SK-N-SH treated with all-trans-retinoic acid at 6 μM for 48 hours (cell line): ENCODE measurements at regions not wholly inside any gene's neighbourhood (a gene's known extent, or its start where the extent isn't known, plus 50 kb on each side); places are given as distances from the start of the nearest gene placed in this dataset.

Experiments used
- ATAC-seq: fragments of 200-7000 bp; cut with Tn5 transposase; 3 replicates; pipeline ENCODE4 v1.9.1; 2020; ENCODE audit warnings: mild to moderate bottlenecking, moderate library complexity
- ARNTL ChIP-seq: fragments of 450-650 bp; formaldehyde crosslinking; IDR thresholded peaks from 2 replicates; pipeline ENCODE4 v1.5.0; 2020; ENCODE audit warnings: low read depth, mild to moderate bottlenecking, moderate library complexity, borderline replicate concordance
- BACH2 ChIP-seq: fragments of 250-450 bp; sonication (Bioruptor Pico); IDR thresholded peaks from 2 replicates; pipeline ENCODE4 v1.9.0; 2021; ENCODE audit warnings: mild to moderate bottlenecking, borderline replicate concordance
- CSDC2 ChIP-seq: fragments of 250-450 bp; sonication (Bioruptor Pico); IDR thresholded peaks from 2 replicates; pipeline ENCODE4 v1.5.0; 2020; ENCODE audit warnings: mild to moderate bottlenecking, moderate library complexity
- CSRNP3 ChIP-seq: fragments of 250-450 bp; sonication (Bioruptor Pico); IDR thresholded peaks from 2 replicates; pipeline ENCODE4 v1.5.1; 2021; ENCODE audit warnings: mild to moderate bottlenecking, moderate library complexity
- ESRRG ChIP-seq: fragments of 250-450 bp; sonication (Bioruptor Pico); IDR thresholded peaks from 2 replicates; pipeline ENCODE4 v1.6.1; 2021; ENCODE audit warnings: mild to moderate bottlenecking
- GLIS3 ChIP-seq: fragments of 250-450 bp; sonication (Bioruptor Pico); IDR thresholded peaks from 2 replicates; pipeline ENCODE4 v1.5.0; 2020; ENCODE audit warnings: mild to moderate bottlenecking, moderate library complexity
- ISL1 ChIP-seq: fragments of 250-450 bp; sonication (Bioruptor Pico); IDR thresholded peaks from 2 replicates; pipeline ENCODE4 v2.1.2; 2022; ENCODE audit warnings: mild to moderate bottlenecking, moderate library complexity
- OSR1 ChIP-seq: fragments of 250-450 bp; sonication (Bioruptor Pico); IDR thresholded peaks from 2 replicates; pipeline ENCODE4 v1.8.0; 2022; ENCODE audit warnings: moderate library complexity, mild to moderate bottlenecking, inconsistent platforms
- PATZ1 ChIP-seq: fragments of 250-450 bp; sonication (Bioruptor Pico); IDR thresholded peaks from 2 replicates; pipeline ENCODE4 v1.8.0; 2020; ENCODE audit warnings: mild to moderate bottlenecking, moderate library complexity, borderline replicate concordance
- POU6F1 ChIP-seq: fragments of 250-450 bp; sonication (Bioruptor Pico); IDR thresholded peaks from 2 replicates; pipeline ENCODE4 v1.8.0; 2021; ENCODE audit warnings: low read depth, mild to moderate bottlenecking, moderate library complexity, borderline replicate concordance
- SNAI2 ChIP-seq: fragments of 250-450 bp; sonication (Bioruptor Pico); IDR thresholded peaks from 2 replicates; pipeline ENCODE4 v1.5.0; 2020; ENCODE audit warnings: mild to moderate bottlenecking, moderate library complexity
- TCF4 ChIP-seq: fragments of 250-450 bp; sonication (Bioruptor Pico); IDR thresholded peaks from 2 replicates; pipeline ENCODE4 v1.8.0; 2021; ENCODE audit warnings: mild to moderate bottlenecking, moderate library complexity, borderline replicate concordance
- TOX ChIP-seq: fragments of 250-450 bp; sonication (Bioruptor Pico); IDR thresholded peaks from 2 replicates; pipeline ENCODE4 v1.8.0; 2021; ENCODE audit warnings: mild to moderate bottlenecking, moderate library complexity, borderline replicate concordance
- TSHZ2 ChIP-seq: fragments of 250-450 bp; sonication (Bioruptor Pico); IDR thresholded peaks from 2 replicates; pipeline ENCODE4 v1.5.0; 2020; ENCODE audit warnings: mild to moderate bottlenecking, moderate library complexity
- ZC3H10 ChIP-seq: fragments of 250-450 bp; sonication (Bioruptor Pico); IDR thresholded peaks from 2 replicates; pipeline ENCODE4 v1.5.1; 2021; ENCODE audit warnings: mild to moderate bottlenecking, moderate library complexity
- ZFP3 ChIP-seq: fragments of 250-450 bp; sonication (Bioruptor Pico); IDR thresholded peaks from 2 replicates; pipeline ENCODE4 v1.5.0; 2020; ENCODE audit warnings: mild to moderate bottlenecking, moderate library complexity
- ZFP30 ChIP-seq: fragments of 450-650 bp; formaldehyde crosslinking; IDR thresholded peaks from 2 replicates; pipeline ENCODE4 v1.5.0; 2022; ENCODE audit warnings: mild to moderate bottlenecking, moderate library complexity
- ZNF565 ChIP-seq: fragments of 450-650 bp; formaldehyde crosslinking; conservative IDR thresholded peaks from 2 replicates; pipeline ENCODE4 v1.5.0; 2020; ENCODE audit warnings: low read depth, mild to moderate bottlenecking, moderate library complexity
- ZNF70 ChIP-seq: fragments of 450-650 bp; formaldehyde crosslinking; IDR thresholded peaks from 2 replicates; pipeline ENCODE4 v1.5.0; 2020; ENCODE audit warnings: mild to moderate bottlenecking, moderate library complexity
- ZNF8 ChIP-seq: fragments of 450-650 bp; formaldehyde crosslinking; IDR thresholded peaks from 2 replicates; pipeline ENCODE4 v1.5.0; 2020; ENCODE audit warnings: mild to moderate bottlenecking, moderate library complexity
- TF ChIP-seq, protein P1 (sequence below): fragments of 250-450 bp; sonication (Bioruptor Pico); IDR thresholded peaks from 2 replicates; pipeline ENCODE4 v1.5.1; 2020; ENCODE audit warnings: low read depth, mild to moderate bottlenecking, moderate library complexity

DNA sequence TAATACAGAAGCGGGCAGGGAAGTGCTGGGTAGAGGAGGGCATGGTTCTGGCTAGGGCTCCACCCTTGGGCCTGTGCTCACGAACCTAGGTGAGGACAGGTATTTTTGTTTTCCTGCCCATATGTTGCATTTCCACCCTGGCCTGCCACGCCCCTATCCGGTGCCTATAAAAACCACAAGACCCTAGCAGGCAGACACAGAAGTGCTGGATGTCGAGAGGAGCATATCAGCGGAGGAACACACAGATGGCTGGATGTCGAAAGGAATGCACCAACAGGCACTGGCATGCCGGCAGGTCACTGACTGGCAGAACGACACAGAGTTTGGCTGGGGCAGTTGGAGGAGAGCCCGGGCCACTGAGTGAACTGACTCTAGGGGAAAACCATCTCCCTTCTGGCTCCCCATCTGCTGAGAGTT, 316.6 kb upstream of the BOD1L1 start:
- no peak for TF ChIP-seq ZNF70 (CRISPR knock-in tag)
- no peak for TF ChIP-seq ZNF8 (CRISPR knock-in tag)
- no peak for TF ChIP-seq TOX (CRISPR knock-in tag)
- no peak for TF ChIP-seq ZFP3 (CRISPR knock-in tag)
- TF ChIP-seq, protein P1, sequence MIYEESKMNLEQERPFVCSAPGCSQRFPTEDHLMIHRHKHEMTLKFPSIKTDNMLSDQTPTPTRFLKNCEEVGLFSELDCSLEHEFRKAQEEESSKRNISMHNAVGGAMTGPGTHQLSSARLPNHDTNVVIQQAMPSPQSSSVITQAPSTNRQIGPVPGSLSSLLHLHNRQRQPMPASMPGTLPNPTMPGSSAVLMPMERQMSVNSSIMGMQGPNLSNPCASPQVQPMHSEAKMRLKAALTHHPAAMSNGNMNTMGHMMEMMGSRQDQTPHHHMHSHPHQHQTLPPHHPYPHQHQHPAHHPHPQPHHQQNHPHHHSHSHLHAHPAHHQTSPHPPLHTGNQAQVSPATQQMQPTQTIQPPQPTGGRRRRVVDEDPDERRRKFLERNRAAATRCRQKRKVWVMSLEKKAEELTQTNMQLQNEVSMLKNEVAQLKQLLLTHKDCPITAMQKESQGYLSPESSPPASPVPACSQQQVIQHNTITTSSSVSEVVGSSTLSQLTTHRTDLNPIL, result no peak
- no peak for TF ChIP-seq ARNTL (CRISPR knock-in tag)
- TF ChIP-seq ZNF565, result no peak
- no peak for TF ChIP-seq PATZ1 (CRISPR knock-in tag)
- no peak for TF ChIP-seq POU6F1 (CRISPR knock-in tag)
- no peak for TF ChIP-seq ZC3H10 (CRISPR knock-in tag)
- no peak for TF ChIP-seq ISL1
- no peak for TF ChIP-seq ESRRG
- TF ChIP-seq TSHZ2 (CRISPR knock-in tag), result no peak
- TF ChIP-seq CSDC2 (CRISPR knock-in tag), result no peak
- TF ChIP-seq OSR1 (CRISPR knock-in tag), result no peak
- no peak for TF ChIP-seq GLIS3 (CRISPR knock-in tag)
- no peak for TF ChIP-seq TCF4 (CRISPR knock-in tag)
- no peak for TF ChIP-seq BACH2 (CRISPR knock-in tag)
- no peak for ATAC-seq

- TF ChIP-seq CSRNP3 (no peak), ZNF565 (no peak), ZFP3 (CRISPR knock-in tag) (no peak), ZNF8 (CRISPR knock-in tag) (no peak), SNAI2 (CRISPR knock-in tag) (no peak), ISL1 (no peak), OSR1 (CRISPR knock-in tag) (no peak), ZFP30 (no peak), GLIS3 (CRISPR knock-in tag) (no peak), ESRRG (no peak), BACH2 (CRISPR knock-in tag) (no peak)
- no peak for ATAC-seq
Observed at GRCh38 chr4:13947921-13948320, 320.4 kb upstream of the BOD1L1 start.

DNA sequence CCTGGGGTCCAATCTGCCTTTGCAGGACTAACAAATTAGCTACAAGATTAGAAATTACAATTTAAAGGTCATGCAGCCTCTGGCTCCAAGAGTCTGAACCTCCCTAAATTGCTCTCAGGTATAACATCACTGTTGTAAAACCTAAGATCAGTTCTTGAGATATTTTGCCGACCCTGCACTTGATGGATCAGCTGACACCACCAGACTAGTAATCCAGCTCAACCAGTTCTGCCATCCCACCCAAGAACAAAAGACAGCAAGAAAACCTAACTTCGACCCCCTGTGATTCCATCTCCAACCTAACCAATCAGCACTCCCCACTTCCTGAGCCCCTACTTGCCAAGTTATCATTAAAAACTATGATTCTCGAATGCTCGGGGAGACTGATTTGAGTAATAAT, 323.0 kb upstream of the BOD1L1 start:
- no peak for ATAC-seq
- TF ChIP-seq BACH2 (CRISPR knock-in tag) (no peak), ARNTL (CRISPR knock-in tag) (no peak), ZNF8 (CRISPR knock-in tag) (no peak), CSDC2 (CRISPR knock-in tag) (no peak), OSR1 (CRISPR knock-in tag) (no peak), ESRRG (no peak), ZFP30 (no peak), ISL1 (no peak), PATZ1 (CRISPR knock-in tag) (no peak), TOX (CRISPR knock-in tag) (no peak)
- TF ChIP-seq, protein P1, result no peak
